Thyroid gland (tissue), 4 donors: ENCODE measurements at regions not wholly inside any gene's neighbourhood (a gene's known extent, or its start where the extent isn't known, plus 50 kb on each side); places are given as distances from the start of the nearest gene placed in this dataset.

Source experiments
- DNase-seq, 2 donors: peaks; one replicate each; pipeline ENCODE4 v3.0.0-alpha.2; 2019
- H3K27ac ChIP-seq, 3 donors: fragments of 200-600 bp; sonication (generic); 1 replicate in 2 of 3; 2 replicates in 1 of 3; pipeline ENCODE4 v1.5.1; 2016 to 2019; ENCODE audit warnings: mild to moderate bottlenecking in 1 of 3, moderate library complexity in 1 of 3
- H3K27me3 ChIP-seq: fragments of 200-600 bp; sonication (generic); one replicate; pipeline ENCODE4 v1.5.1; 2019
- H3K36me3 ChIP-seq, 2 donors: fragments of 200-600 bp; sonication (generic); one replicate each; pipeline ENCODE4 v1.5.1; 2016 to 2019
- H3K4me1 ChIP-seq, 2 donors: fragments of 200-600 bp; sonication (generic); one replicate each; pipeline ENCODE4 v1.5.1; 2017 to 2019
- H3K4me3 ChIP-seq, 3 donors: fragments of 200-600 bp; sonication (generic); replicated peaks in 1 of 3; 1 replicate in 2 of 3; 2 replicates in 1 of 3; pipeline ENCODE4 v1.5.1; 2016; ENCODE audit warnings: mild to moderate bottlenecking in 1 of 3
- H3K9me3 ChIP-seq: fragments of 200-600 bp; sonication (generic); one replicate; pipeline ENCODE4 v1.5.1; 2017
- CTCF ChIP-seq, 6 experiments: fragments of 200-600 bp in 3 of 6; fragments of 450-650 bp in 3 of 6; sonication (generic) in 3 of 6; IDR thresholded peaks; one replicate each; pipeline ENCODE4 v1.5.1; 2016 to 2019; ENCODE audit warnings: antibody characterized with exemption in 6 of 6, mild to moderate bottlenecking in 2 of 6, inconsistent platforms in 1 of 6, moderate library complexity in 1 of 6
- POLR2A ChIP-seq, 2 donors: fragments of 450-650 bp; IDR thresholded peaks; one replicate each; pipeline ENCODE4 v1.6.1; 2017; ENCODE audit warnings: antibody characterized with exemption in 2 of 2, mild to moderate bottlenecking in 2 of 2, moderate library complexity in 1 of 2
- WGBS, 2 donors: methylation state at CpG; one replicate each; pipeline ENCODE4 v1.1.5; 2017; 5-methylcytosine and 5-hydroxymethylcytosine counted together
- intact Hi-C: fragments of 100-400 bp; cut with DNase I; formaldehyde crosslinking; loops from one replicate; pipeline ENCODE4 v1.15.1; 2023

GRCh38 chr5:38669361-38669880, 113.0 kb upstream of the LIFR start:
- intact Hi-C loops, result loop anchor here (2.0 to 10.0 kb wide), 3 partner anchors 115 to 229 kb away; partner anchors contain the start of gene LIFR
- TF ChIP-seq CTCF (IDR thresholded peaks at IDR 0.05) (no peak), POLR2A (IDR thresholded peaks at IDR 0.05) (no peak)
- WGBS, 2 donors, result 86 to 91% methylated on average over 2 of the region's 2 CpGs

GRCh38 chr5:38670066-38670465, 113.6 kb upstream of the LIFR start:
- H3K4me3 ChIP-seq, result no peak overlapping the region
- H3K36me3 ChIP-seq, result no peaks in the 10 kb centered on the region
- no peak overlapping the region for H3K27ac ChIP-seq
- WGBS, 2 donors, result 89 to 91% methylated on average over 2 of the region's 2 CpGs
- H3K4me1 ChIP-seq, result peaks cover 10 to 13% of the 10 kb centered on the region in 2 donors
- TF ChIP-seq POLR2A (IDR thresholded peaks at IDR 0.05) (no peak), CTCF (IDR thresholded peaks at IDR 0.05) (no peak)
- DNase-seq, result no peak
- H3K27me3 ChIP-seq, result no peaks in the 10 kb centered on the region
- intact Hi-C loops, result no loop called here
- H3K9me3 ChIP-seq, result no peaks in the 10 kb centered on the region

More at GRCh38 chr5:38669361-38669880, 113.0 kb upstream of the LIFR start:
- no peaks in the 10 kb centered on the region for H3K9me3 ChIP-seq
- no peak for DNase-seq
- H3K27ac ChIP-seq, result no peak overlapping the region
- H3K36me3 ChIP-seq, result no peaks in the 10 kb centered on the region
- H3K27me3 ChIP-seq, result no peaks in the 10 kb centered on the region
- no peak overlapping the region for H3K4me3 ChIP-seq
- peaks cover 14 to 18% of the 10 kb centered on the region in 2 donors for H3K4me1 ChIP-seq

- DNase-seq, result peak; percentile 28 to 38
- peaks cover 10 to 13% of the 10 kb centered on the region in 2 donors for H3K4me1 ChIP-seq
- no peaks in the 10 kb centered on the region for H3K36me3 ChIP-seq
- no peak overlapping the region for H3K27ac ChIP-seq
- WGBS, 2 donors, result 50 to 88% methylated on average over 1 of the region's 1 CpG
- H3K4me3 ChIP-seq, result no peak overlapping the region
- no peaks in the 10 kb centered on the region for H3K27me3 ChIP-seq
- intact Hi-C loops, result no loop called here
- no peaks in the 10 kb centered on the region for H3K9me3 ChIP-seq
- TF ChIP-seq CTCF (IDR thresholded peaks at IDR 0.05) (no peak), POLR2A (IDR thresholded peaks at IDR 0.05) (no peak)
These were observed 114.4 kb upstream of the LIFR start for GRCh38 chr5:38670878-38671277.

GRCh38 chr5:38672059-38672788, 115.8 kb upstream of the LIFR start:
- WGBS, 2 donors, result 79 to 85% methylated on average over 5 of the region's 5 CpGs
- Histone ChIP-seq H3K4me3 (no peak overlapping the region), H3K27ac (no peak overlapping the region)

More at GRCh38 chr5:38672059-38672788, 115.8 kb upstream of the LIFR start:
- intact Hi-C loops, result no loop called here
- Histone ChIP-seq H3K36me3 (no peaks in the 10 kb centered on the region), H3K27me3 (no peaks in the 10 kb centered on the region), H3K9me3 (no peaks in the 10 kb centered on the region), H3K4me1 (peaks cover 0 to under 1% of the 10 kb centered on the region in 2 donors)
- no peak for DNase-seq
- TF ChIP-seq POLR2A (IDR thresholded peaks at IDR 0.05) (no peak), CTCF (IDR thresholded peaks at IDR 0.05) (no peak)
